DOHH2 (cell line): ENCODE measurements at regions not wholly inside any gene's neighbourhood (a gene's known extent, or its start where the extent isn't known, plus 50 kb on each side); places are given as distances from the start of the nearest gene placed in this dataset.

Experiments used
- EZH2phosphoT487 ChIP-seq: fragments of 200-600 bp; sonication (generic); IDR thresholded peaks from 2 replicates; pipeline ENCODE4 v1.6.1; 2017; ENCODE audit warnings: borderline replicate concordance, mild to moderate bottlenecking, antibody characterized with exemption, low read length, moderate library complexity, mixed read lengths
- TF ChIP-seq, protein P1 (sequence below): fragments of 200-600 bp; sonication (generic); IDR thresholded peaks from one replicate; pipeline ENCODE4 v1.5.1; 2014; ENCODE audit warnings: antibody characterized with exemption, mild to moderate bottlenecking, low read depth, low read length; ENCODE audit not compliant: poor library complexity, severe bottlenecking

GRCh38 chr6:103153016-103153415 is 1706.7 kb downstream of the HACE1 start:
- TF ChIP-seq, protein P1, sequence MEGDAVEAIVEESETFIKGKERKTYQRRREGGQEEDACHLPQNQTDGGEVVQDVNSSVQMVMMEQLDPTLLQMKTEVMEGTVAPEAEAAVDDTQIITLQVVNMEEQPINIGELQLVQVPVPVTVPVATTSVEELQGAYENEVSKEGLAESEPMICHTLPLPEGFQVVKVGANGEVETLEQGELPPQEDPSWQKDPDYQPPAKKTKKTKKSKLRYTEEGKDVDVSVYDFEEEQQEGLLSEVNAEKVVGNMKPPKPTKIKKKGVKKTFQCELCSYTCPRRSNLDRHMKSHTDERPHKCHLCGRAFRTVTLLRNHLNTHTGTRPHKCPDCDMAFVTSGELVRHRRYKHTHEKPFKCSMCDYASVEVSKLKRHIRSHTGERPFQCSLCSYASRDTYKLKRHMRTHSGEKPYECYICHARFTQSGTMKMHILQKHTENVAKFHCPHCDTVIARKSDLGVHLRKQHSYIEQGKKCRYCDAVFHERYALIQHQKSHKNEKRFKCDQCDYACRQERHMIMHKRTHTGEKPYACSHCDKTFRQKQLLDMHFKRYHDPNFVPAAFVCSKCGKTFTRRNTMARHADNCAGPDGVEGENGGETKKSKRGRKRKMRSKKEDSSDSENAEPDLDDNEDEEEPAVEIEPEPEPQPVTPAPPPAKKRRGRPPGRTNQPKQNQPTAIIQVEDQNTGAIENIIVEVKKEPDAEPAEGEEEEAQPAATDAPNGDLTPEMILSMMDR = no peak
- no peak for TF ChIP-seq EZH2phosphoT487
